Endothelial cell of umbilical vein (primary cell): ENCODE measurements at regions not wholly inside any gene's neighbourhood (a gene's known extent, or its start where the extent isn't known, plus 50 kb on each side); places are given as distances from the start of the nearest gene placed in this dataset.

ENCODE experiments used
- BruUV-seq: library from RNA; stranded (reverse); fragments of 400-500 nt; replicated peaks from 2 replicates; lab custom pipeline; 2021; lab: Mats Ljungman, UMichigan
- CTCF ChIA-PET: fragments of 300-600, 350-600 bp; sonication (Branson Sonifier 250); formaldehyde crosslinking; loops from one replicate; lab custom pipeline; 2021; ENCODE audit warnings: antibody characterized with exemption, inconsistent platforms; lab: Charles Lee
- POLR2A ChIA-PET: fragments of 300-600, 350-600 bp; sonication (Branson Sonifier 250); formaldehyde crosslinking; loops from one replicate; lab custom pipeline; 2021; ENCODE audit warnings: antibody characterized with exemption, inconsistent platforms; lab: Charles Lee
- DNase-seq: peaks from one replicate; pipeline ENCODE4 v3.0.0-alpha.2; 2011; ENCODE audit warnings: low read depth, low spot score
- FAIRE-seq: peaks from 2 replicates; lab custom pipeline; 2011; peaks lifted over from hg19 to GRCh38; lab: Jason Lieb, UNC
- H2AFZ ChIP-seq: 2 replicates; pipeline ENCODE4 v1.6.0; 2012; ENCODE audit warnings: low read depth, low read length, control low read depth, inconsistent platforms
- H3K27ac ChIP-seq: 2 replicates; pipeline ENCODE4 v1.5.1; 2011; ENCODE audit warnings: low read depth, mild to moderate bottlenecking, control low read depth, low read length, moderate library complexity; ENCODE audit not compliant: insufficient read depth
- H3K27me3 ChIP-seq, 2 experiments: 2 replicates each; pipeline versions ENCODE4 v1.6.0 to v1.6.1; 2011; ENCODE audit warnings: low read length in 2 of 2, mixed read lengths in 1 of 2; ENCODE audit not compliant: control insufficient read depth in 2 of 2, insufficient read depth in 2 of 2
- H3K36me3 ChIP-seq, 2 experiments: 2 replicates in 1 of 2; 3 replicates in 1 of 2; pipeline ENCODE4 v1.5.1; 2011; ENCODE audit warnings: low read length in 2 of 2, mild to moderate bottlenecking in 1 of 2, moderate library complexity in 1 of 2; ENCODE audit not compliant: control insufficient read depth in 2 of 2, insufficient read depth in 2 of 2; ENCODE audit errors: extremely low read depth in 1 of 2
- H3K4me1 ChIP-seq: 3 replicates; pipeline ENCODE4 v1.5.1; 2011; ENCODE audit warnings: mild to moderate bottlenecking, low read length; ENCODE audit not compliant: control insufficient read depth, insufficient read depth; ENCODE audit errors: extremely low read depth
- H3K4me2 ChIP-seq: 2 replicates; pipeline ENCODE4 v1.6.1; 2011; ENCODE audit warnings: low read length, control low read depth, mixed read lengths; ENCODE audit not compliant: insufficient read depth
- H3K4me3 ChIP-seq, 3 experiments: fragments of 200-600 bp in 1 of 3; sonication (generic), shearing (Covaris generic) in 1 of 3; replicated peaks in 1 of 3; 2 replicates each; pipeline ENCODE4 v1.5.1; 2011 to 2016; ENCODE audit warnings: control low read depth in 3 of 3, low read length in 3 of 3, mild to moderate bottlenecking in 2 of 3, inconsistent platforms in 1 of 3, low read depth in 1 of 3, moderate library complexity in 1 of 3; ENCODE audit not compliant: insufficient read depth in 1 of 3
- H3K79me2 ChIP-seq: 2 replicates; pipeline ENCODE4 v1.6.0; 2012; ENCODE audit warnings: low read length, inconsistent platforms; ENCODE audit not compliant: control insufficient read depth, insufficient read depth
- H3K9ac ChIP-seq: replicated peaks from 2 replicates; pipeline ENCODE3; 2011; ENCODE audit warnings: low read length, control low read depth; ENCODE audit not compliant: insufficient read depth; ENCODE audit errors: extremely low read depth
- H3K9me1 ChIP-seq: replicated peaks from 3 replicates; pipeline ENCODE4 v1.6.0; 2011; ENCODE audit warnings: mild to moderate bottlenecking, low read length; ENCODE audit not compliant: control insufficient read depth, insufficient read depth; ENCODE audit errors: extremely low read depth
- H3K9me3 ChIP-seq: replicated peaks from 2 replicates; pipeline ENCODE4 v1.5.1; 2012; ENCODE audit warnings: low read length, inconsistent platforms; ENCODE audit not compliant: control insufficient read depth, insufficient read depth
- H4K20me1 ChIP-seq: replicated peaks from 2 replicates; pipeline ENCODE3; 2011; ENCODE audit warnings: mild to moderate bottlenecking, low read length; ENCODE audit not compliant: control insufficient read depth, insufficient read depth; ENCODE audit errors: extremely low read depth
- EZH2 ChIP-seq: IDR thresholded peaks from 2 replicates; pipeline ENCODE4 v1.6.1; 2012; ENCODE audit warnings: borderline replicate concordance, low read depth, mild to moderate bottlenecking, moderate library complexity, low read length, inconsistent platforms; ENCODE audit not compliant: severe bottlenecking
- FOS ChIP-seq: IDR thresholded peaks from 2 replicates; pipeline ENCODE4 v1.6.1; 2011; ENCODE audit warnings: mild to moderate bottlenecking, low read length, moderate library complexity, borderline replicate concordance; ENCODE audit not compliant: insufficient read depth
- GATA2 ChIP-seq: IDR thresholded peaks from 2 replicates; pipeline ENCODE4 v1.7.0; 2011; ENCODE audit warnings: low read depth, mild to moderate bottlenecking, moderate library complexity, mixed read lengths, low read length; ENCODE audit not compliant: insufficient read length, insufficient read depth
- JUN ChIP-seq: IDR thresholded peaks from 2 replicates; pipeline ENCODE4 v1.6.1; 2011; ENCODE audit warnings: borderline replicate concordance, low read depth; ENCODE audit not compliant: insufficient read length, insufficient read depth
- MYC ChIP-seq: IDR thresholded peaks from one replicate; pipeline ENCODE4 v1.6.1; 2011; ENCODE audit warnings: mild to moderate bottlenecking, low read depth, low read length
- POLR2A ChIP-seq: IDR thresholded peaks from 2 replicates; pipeline ENCODE4 v1.6.1; 2012; ENCODE audit warnings: low read depth, mild to moderate bottlenecking, control low read depth, low read length
- POLR2AphosphoS5 ChIP-seq: IDR thresholded peaks from 2 replicates; pipeline ENCODE4 v1.6.1; 2012; ENCODE audit warnings: low read depth, mild to moderate bottlenecking, control low read depth, low read length, moderate library complexity; ENCODE audit not compliant: insufficient read depth
- dilution Hi-C: fragments of 300-500 bp; cut with MboI; formaldehyde crosslinking; loops from one replicate; pipeline ENCODE4 v1.15.0; 2019; ENCODE audit warnings: low sequenced_read_pairs; ENCODE audit not compliant: extremely low pct_ligation_motif_present
- intact Hi-C: fragments of 100-400 bp; cut with micrococcal nuclease; formaldehyde crosslinking; loops from one replicate; pipeline ENCODE4 v1.10.0; 2022
- TF ChIP-seq, protein P1 (sequence below): IDR thresholded peaks from 2 replicates; pipeline ENCODE4 v1.6.1; 2011; ENCODE audit not compliant: insufficient read depth, insufficient read length
- TF ChIP-seq, protein P2 (sequence below), 2 donors: IDR thresholded peaks; 1 replicate in 1 of 2; 2 replicates in 1 of 2; pipeline ENCODE4 v1.5.1; 2011; ENCODE audit warnings: low read length in 2 of 2, mild to moderate bottlenecking in 2 of 2, moderate library complexity in 2 of 2, control low read depth in 1 of 2, inconsistent platforms in 1 of 2, low read depth in 1 of 2; ENCODE audit not compliant: insufficient read depth in 1 of 2; ENCODE audit errors: extremely low read depth in 1 of 2

- ChIA-PET CTCF (no interaction called here), POLR2A (no interaction called here)
- no peak for DNase-seq
- Histone ChIP-seq H3K27ac (no peak overlapping the region), H3K4me3 (no peak overlapping the region), H3K36me3 (no peaks in the 10 kb centered on the region), H3K9me3 (no peaks in the 10 kb centered on the region), H3K4me2 (no peak overlapping the region), H3K79me2 (no peaks in the 10 kb centered on the region), H4K20me1 (no peaks in the 10 kb centered on the region), H3K9me1 (no peaks in the 10 kb centered on the region), H3K9ac (no peak overlapping the region), H3K4me1 (no peaks in the 10 kb centered on the region), H3K27me3 (no peaks in the 10 kb centered on the region), H2AFZ (no peak overlapping the region)
- TF ChIP-seq POLR2A = no peak
- no peak for TF ChIP-seq GATA2
- TF ChIP-seq EZH2 = no peak
- TF ChIP-seq MYC = no peak
- TF ChIP-seq, protein P1, sequence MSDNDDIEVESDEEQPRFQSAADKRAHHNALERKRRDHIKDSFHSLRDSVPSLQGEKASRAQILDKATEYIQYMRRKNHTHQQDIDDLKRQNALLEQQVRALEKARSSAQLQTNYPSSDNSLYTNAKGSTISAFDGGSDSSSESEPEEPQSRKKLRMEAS = no peak
- no peak for TF ChIP-seq JUN
- TF ChIP-seq POLR2AphosphoS5 = no peak
- TF ChIP-seq, protein P2, sequence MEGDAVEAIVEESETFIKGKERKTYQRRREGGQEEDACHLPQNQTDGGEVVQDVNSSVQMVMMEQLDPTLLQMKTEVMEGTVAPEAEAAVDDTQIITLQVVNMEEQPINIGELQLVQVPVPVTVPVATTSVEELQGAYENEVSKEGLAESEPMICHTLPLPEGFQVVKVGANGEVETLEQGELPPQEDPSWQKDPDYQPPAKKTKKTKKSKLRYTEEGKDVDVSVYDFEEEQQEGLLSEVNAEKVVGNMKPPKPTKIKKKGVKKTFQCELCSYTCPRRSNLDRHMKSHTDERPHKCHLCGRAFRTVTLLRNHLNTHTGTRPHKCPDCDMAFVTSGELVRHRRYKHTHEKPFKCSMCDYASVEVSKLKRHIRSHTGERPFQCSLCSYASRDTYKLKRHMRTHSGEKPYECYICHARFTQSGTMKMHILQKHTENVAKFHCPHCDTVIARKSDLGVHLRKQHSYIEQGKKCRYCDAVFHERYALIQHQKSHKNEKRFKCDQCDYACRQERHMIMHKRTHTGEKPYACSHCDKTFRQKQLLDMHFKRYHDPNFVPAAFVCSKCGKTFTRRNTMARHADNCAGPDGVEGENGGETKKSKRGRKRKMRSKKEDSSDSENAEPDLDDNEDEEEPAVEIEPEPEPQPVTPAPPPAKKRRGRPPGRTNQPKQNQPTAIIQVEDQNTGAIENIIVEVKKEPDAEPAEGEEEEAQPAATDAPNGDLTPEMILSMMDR (IDR thresholded peaks at IDR 0.05; ENCODE audit: extremely low read depth in 1 of 2, insufficient read depth in 1 of 2, low read depth in 1 of 2, low read length in 2 of 2) = no peak
- TF ChIP-seq FOS = no peak
- no TSS peak for BruUV-seq
- dilution Hi-C loops = no loop called here
- intact Hi-C loops = no loop called here
- FAIRE-seq = no peak
Measured at GRCh38 chr21:41606706-41607105, 98.7 kb upstream of the TMPRSS2 start.
